Astrocyte (in vitro differentiated cells and primary cell): ENCODE measurements at regions not wholly inside any gene's neighbourhood (a gene's known extent, or its start where the extent isn't known, plus 50 kb on each side); places are given as distances from the start of the nearest gene placed in this dataset.
A peak's percentile ranks its signal among the peaks of the same experiment; 100 is the strongest.

Source experiments
- DNase-seq: peaks from one replicate; pipeline ENCODE4 v3.0.0-alpha.2; 2010; ENCODE audit warnings: low read depth
- FAIRE-seq: peaks from 2 replicates; lab custom pipeline; 2011; peaks lifted over from hg19 to GRCh38; lab: Jason Lieb, UNC
- H2AFZ ChIP-seq: 2 replicates; pipeline ENCODE4 v1.6.0; 2012; ENCODE audit warnings: low read depth, low read length, inconsistent platforms
- H3K27ac ChIP-seq: 2 replicates; pipeline ENCODE4 v1.5.1; 2011; ENCODE audit warnings: low read depth, low read length, inconsistent platforms
- H3K27me3 ChIP-seq: 2 replicates; pipeline ENCODE4 v1.6.0; 2011; ENCODE audit warnings: low read length, inconsistent platforms; ENCODE audit not compliant: insufficient read depth
- H3K36me3 ChIP-seq: 2 replicates; pipeline ENCODE4 v1.5.1; 2011; ENCODE audit warnings: low read length, inconsistent platforms; ENCODE audit not compliant: insufficient read depth
- H3K4me1 ChIP-seq: 2 replicates; pipeline ENCODE4 v1.5.1; 2011; ENCODE audit warnings: low read length, inconsistent platforms; ENCODE audit not compliant: insufficient read depth
- H3K4me2 ChIP-seq: 2 replicates; pipeline ENCODE4 v1.6.0; 2012; ENCODE audit warnings: low read length, inconsistent platforms
- H3K4me3 ChIP-seq: 2 replicates; pipeline ENCODE4 v1.5.1; 2011; ENCODE audit warnings: low read depth, mild to moderate bottlenecking, low read length, inconsistent platforms; ENCODE audit not compliant: insufficient read depth
- H3K79me2 ChIP-seq: 2 replicates; pipeline ENCODE4 v1.6.0; 2012; ENCODE audit warnings: mild to moderate bottlenecking, low read length, inconsistent platforms; ENCODE audit not compliant: insufficient read depth
- H3K9ac ChIP-seq: 2 replicates; pipeline ENCODE4 v1.6.0; 2012; ENCODE audit warnings: mild to moderate bottlenecking, low read length, inconsistent platforms
- H3K9me3 ChIP-seq: 2 replicates; pipeline ENCODE4 v1.5.1; 2012; ENCODE audit warnings: low read depth, mild to moderate bottlenecking, low read length, inconsistent platforms; ENCODE audit not compliant: insufficient read depth
- H4K20me1 ChIP-seq: 2 replicates; pipeline ENCODE4 v1.6.0; 2012; ENCODE audit warnings: low read length, inconsistent platforms; ENCODE audit not compliant: insufficient read depth
- H3K27ac Mint-ChIP-seq: one replicate; pipeline ENCODE4 v1.8.0; 2021; ENCODE audit warnings: mild to moderate bottlenecking, mixed read lengths; ENCODE audit not compliant: unreplicated experiment
- H3K27me3 Mint-ChIP-seq: one replicate; pipeline ENCODE4 v1.8.0; 2021; ENCODE audit warnings: low read depth, mixed read lengths; ENCODE audit not compliant: unreplicated experiment
- H3K36me3 Mint-ChIP-seq: one replicate; pipeline ENCODE4 v1.8.0; 2021; ENCODE audit warnings: low read depth, mixed read lengths; ENCODE audit not compliant: unreplicated experiment
- H3K4me1 Mint-ChIP-seq: one replicate; pipeline ENCODE4 v1.8.0; 2021; ENCODE audit warnings: low read depth, mixed read lengths; ENCODE audit not compliant: unreplicated experiment
- H3K4me3 Mint-ChIP-seq: one replicate; pipeline ENCODE4 v1.8.0; 2021; ENCODE audit warnings: mild to moderate bottlenecking, moderate library complexity, mixed read lengths; ENCODE audit not compliant: unreplicated experiment
- H3K9me3 Mint-ChIP-seq: one replicate; pipeline ENCODE4 v1.8.0; 2021; ENCODE audit warnings: mild to moderate bottlenecking, mixed read lengths; ENCODE audit not compliant: unreplicated experiment
- CTCF ChIP-seq: IDR thresholded peaks from 2 replicates; pipeline ENCODE4 v1.5.1; 2011; ENCODE audit warnings: low read depth, mild to moderate bottlenecking, inconsistent platforms, low read length, moderate library complexity; ENCODE audit not compliant: insufficient read depth
- EZH2 ChIP-seq: IDR thresholded peaks from 2 replicates; pipeline ENCODE4 v1.6.1; 2012; ENCODE audit warnings: mild to moderate bottlenecking, low read length, inconsistent platforms; ENCODE audit not compliant: insufficient read depth

GRCh38 chr5:125341436-125341835 lies 595.0 kb upstream of the ZNF608 start:
- Histone ChIP-seq H3K4me1 (no peaks in the 10 kb centered on the region), H4K20me1 (no peaks in the 10 kb centered on the region), H3K79me2 (no peaks in the 10 kb centered on the region), H3K9ac (no peak overlapping the region), H2AFZ (no peak overlapping the region), H3K4me3 (no peak overlapping the region), H3K27ac (no peak overlapping the region), H3K36me3 (no peaks in the 10 kb centered on the region), H3K4me2 (no peak overlapping the region), H3K9me3 (no peaks in the 10 kb centered on the region), H3K27me3 (no peaks in the 10 kb centered on the region)
- H3K4me1 Mint-ChIP-seq: peaks cover 17% of the 10 kb centered on the region
- DNase-seq (no peak), FAIRE-seq (no peak)
- H3K27me3 Mint-ChIP-seq: no peaks in the 10 kb centered on the region
- no peaks in the 10 kb centered on the region for H3K36me3 Mint-ChIP-seq
- peaks cover 3% of the 10 kb centered on the region for H3K9me3 Mint-ChIP-seq
- TF ChIP-seq EZH2 (no peak), CTCF (no peak)
- no peak overlapping the region for H3K27ac Mint-ChIP-seq
- no peak overlapping the region for H3K4me3 Mint-ChIP-seq

GRCh38 chr5:125343015-125343414 lies 596.6 kb upstream of the ZNF608 start:
- Histone ChIP-seq H3K4me3 (no peak overlapping the region), H3K4me2 (no peak overlapping the region), H3K36me3 (no peaks in the 10 kb centered on the region), H3K27ac (no peak overlapping the region), H3K9me3 (no peaks in the 10 kb centered on the region), H3K79me2 (no peaks in the 10 kb centered on the region), H3K4me1 (no peaks in the 10 kb centered on the region), H3K27me3 (no peaks in the 10 kb centered on the region), H2AFZ (no peak overlapping the region), H4K20me1 (no peaks in the 10 kb centered on the region), H3K9ac (no peak overlapping the region)
- FAIRE-seq (peak; percentile 60), DNase-seq (peak; percentile 93)
- H3K4me3 Mint-ChIP-seq: no peak overlapping the region
- no peaks in the 10 kb centered on the region for H3K36me3 Mint-ChIP-seq
- H3K27me3 Mint-ChIP-seq: no peaks in the 10 kb centered on the region
- peaks cover 14% of the 10 kb centered on the region for H3K4me1 Mint-ChIP-seq
- no peak for TF ChIP-seq EZH2
- no peak for TF ChIP-seq CTCF
- peak overlapping the region; percentile 20 for H3K27ac Mint-ChIP-seq
- H3K9me3 Mint-ChIP-seq: peaks cover 2% of the 10 kb centered on the region

GRCh38 chr5:125346316-125346715 lies 599.9 kb upstream of the ZNF608 start:
- Histone ChIP-seq H3K4me1 (peaks cover 3% of the 10 kb centered on the region), H3K9me3 (no peaks in the 10 kb centered on the region), H3K27ac (no peak overlapping the region), H3K4me3 (no peak overlapping the region), H3K79me2 (no peaks in the 10 kb centered on the region), H4K20me1 (no peaks in the 10 kb centered on the region), H3K36me3 (no peaks in the 10 kb centered on the region), H3K4me2 (no peak overlapping the region), H3K9ac (no peak overlapping the region), H2AFZ (no peak overlapping the region), H3K27me3 (no peaks in the 10 kb centered on the region)
- FAIRE-seq: no peak
- Mint-ChIP-seq H3K27ac (no peak overlapping the region), H3K27me3 (no peaks in the 10 kb centered on the region), H3K36me3 (no peaks in the 10 kb centered on the region), H3K4me1 (peaks cover 31% of the 10 kb centered on the region), H3K9me3 (peaks cover 2% of the 10 kb centered on the region), H3K4me3 (no peak overlapping the region)
- TF ChIP-seq CTCF: no peak
- TF ChIP-seq EZH2: no peak
- DNase-seq: no peak
